IMR-90 (cell line): ENCODE measurements at regions not wholly inside any gene's neighbourhood (a gene's known extent, or its start where the extent isn't known, plus 50 kb on each side); places are given as distances from the start of the nearest gene placed in this dataset.

ENCODE experiments used
- ATAC-seq: fragments of 200-7000 bp; cut with Tn5 transposase; 2 replicates; pipeline ENCODE4 v1.9.1; 2020; ENCODE audit warnings: low read depth, mild to moderate bottlenecking, moderate library complexity
- BruUV-seq: library from RNA; stranded (reverse); fragments of 400-500 nt; replicated peaks from 2 replicates; lab custom pipeline; 2021; lab: Mats Ljungman, UMichigan
- CTCF ChIA-PET: fragments of 300-600 bp; formaldehyde crosslinking; extraction: SDS; loops from one replicate; lab custom pipeline; 2021; ENCODE audit warnings: antibody characterized with exemption; lab: Yijun Ruan, JAX
- POLR2A ChIA-PET: fragments of 300-600 bp; sonication (Branson Sonifier 250); formaldehyde crosslinking; loops from one replicate; lab custom pipeline; 2022; ENCODE audit warnings: antibody characterized with exemption; ENCODE audit not compliant: unreplicated experiment; lab: Charles Lee
- DNase-seq: peaks from one replicate; pipeline ENCODE4 v3.0.0; 2013
- H2AFZ ChIP-seq: replicated peaks from 2 replicates; pipeline ENCODE3; 2013; ENCODE audit warnings: low read length, mild to moderate bottlenecking; ENCODE audit not compliant: poor library complexity
- H2AK5ac ChIP-seq: 2 replicates; pipeline ENCODE4 v1.6.1; 2013; ENCODE audit warnings: low read depth, low read length, inconsistent platforms
- H2AK9ac ChIP-seq: replicated peaks from 2 replicates; pipeline ENCODE3; 2013; ENCODE audit warnings: mild to moderate bottlenecking, low read depth, low read length, moderate library complexity; ENCODE audit not compliant: poor library complexity
- H2BK120ac ChIP-seq: 2 replicates; pipeline ENCODE4 v1.6.1; 2013; ENCODE audit warnings: low read depth, low read length, inconsistent platforms
- H2BK15ac ChIP-seq: 3 replicates; pipeline ENCODE4 v1.6.1; 2013; ENCODE audit warnings: low read depth, low read length, inconsistent platforms
- H2BK20ac ChIP-seq: 2 replicates; pipeline ENCODE4 v1.6.1; 2013; ENCODE audit warnings: low read depth, mild to moderate bottlenecking, inconsistent platforms, low read length, moderate library complexity
- H2BK5ac ChIP-seq: 2 replicates; pipeline ENCODE4 v1.6.1; 2013; ENCODE audit warnings: mild to moderate bottlenecking, low read depth, low read length, inconsistent platforms; ENCODE audit not compliant: poor library complexity, severe bottlenecking
- H3K14ac ChIP-seq: replicated peaks from 2 replicates; pipeline ENCODE4 v1.6.1; 2013; ENCODE audit warnings: low read depth, low read length, inconsistent platforms
- H3K18ac ChIP-seq: 2 replicates; pipeline ENCODE4 v1.6.1; 2013; ENCODE audit warnings: low read depth, low read length, control low read depth
- H3K23ac ChIP-seq: 2 replicates; pipeline ENCODE4 v1.6.1; 2013; ENCODE audit warnings: low read depth, low read length, inconsistent platforms
- H3K27ac ChIP-seq: 2 replicates; pipeline ENCODE4 v1.5.1; 2013; ENCODE audit warnings: mild to moderate bottlenecking, control low read depth, low read length; ENCODE audit not compliant: insufficient read depth
- H3K27me3 ChIP-seq: 2 replicates; pipeline ENCODE4 v1.6.1; 2013; ENCODE audit warnings: low read length; ENCODE audit not compliant: control insufficient read depth, insufficient read depth
- H3K36me3 ChIP-seq: 2 replicates; pipeline ENCODE4 v1.6.1; 2013; ENCODE audit warnings: low read length, mixed read lengths; ENCODE audit not compliant: control insufficient read depth, insufficient read depth
- H3K4ac ChIP-seq: 2 replicates; pipeline ENCODE4 v1.6.1; 2013; ENCODE audit warnings: low read depth, low read length, inconsistent platforms
- H3K4me1 ChIP-seq: 2 replicates; pipeline ENCODE4 v1.6.1; 2013; ENCODE audit warnings: low read length, mixed read lengths; ENCODE audit not compliant: control insufficient read depth, insufficient read depth
- H3K4me2 ChIP-seq: 2 replicates; pipeline ENCODE4 v1.6.1; 2013; ENCODE audit warnings: low read depth, mild to moderate bottlenecking, control low read depth, low read length, moderate library complexity
- H3K4me3 ChIP-seq: 2 replicates; pipeline ENCODE4 v1.5.1; 2013; ENCODE audit warnings: low read depth, mild to moderate bottlenecking, control low read depth, low read length, moderate library complexity; ENCODE audit not compliant: insufficient read depth
- H3K56ac ChIP-seq: 2 replicates; pipeline ENCODE4 v1.6.1; 2013; ENCODE audit warnings: low read length, inconsistent platforms; ENCODE audit not compliant: insufficient read depth; ENCODE audit errors: extremely low read depth
- H3K79me1 ChIP-seq, 2 experiments: 2 replicates each; pipeline ENCODE4 v1.6.1; 2013; ENCODE audit warnings: low read length in 2 of 2, inconsistent platforms in 1 of 2, low read depth in 1 of 2
- H3K9ac ChIP-seq: 2 replicates; pipeline ENCODE4 v1.6.1; 2013; ENCODE audit warnings: low read depth, low read length, control low read depth
- H3K9me1 ChIP-seq: 2 replicates; pipeline ENCODE4 v1.6.1; 2013; ENCODE audit warnings: low read length, inconsistent platforms; ENCODE audit not compliant: insufficient read depth
- H3K9me3 ChIP-seq: 2 replicates; pipeline ENCODE4 v1.6.1; 2013; ENCODE audit warnings: low read length; ENCODE audit not compliant: control insufficient read depth, insufficient read depth
- H4K20me1 ChIP-seq: 2 replicates; pipeline ENCODE4 v1.6.1; 2013; ENCODE audit warnings: low read length, inconsistent platforms; ENCODE audit not compliant: insufficient read depth
- H4K5ac ChIP-seq: 2 replicates; pipeline ENCODE4 v1.6.1; 2013; ENCODE audit warnings: mild to moderate bottlenecking, low read depth, low read length, control low read depth
- H4K8ac ChIP-seq, 2 experiments: 2 replicates each; pipeline ENCODE4 v1.6.1; 2013; ENCODE audit warnings: low read depth in 2 of 2, low read length in 2 of 2, control low read depth in 1 of 2, inconsistent platforms in 1 of 2
- H4K91ac ChIP-seq: 2 replicates; pipeline ENCODE4 v1.6.1; 2013; ENCODE audit warnings: low read depth, low read length, inconsistent platforms; ENCODE audit not compliant: insufficient read depth
- CEBPB ChIP-seq: IDR thresholded peaks from 2 replicates; pipeline ENCODE4 v1.6.1; 2012; ENCODE audit warnings: low read depth, low read length, improper control_type of control experiment
- CHD1 ChIP-seq: IDR thresholded peaks from 2 replicates; pipeline ENCODE4 v1.6.1; 2012; ENCODE audit warnings: low read depth, low read length, improper control_type of control experiment
- CTCF ChIP-seq: conservative IDR thresholded peaks from 2 replicates; pipeline ENCODE4 v1.5.1; 2012; ENCODE audit warnings: mild to moderate bottlenecking, low read depth, low read length, improper control_type of control experiment
- ELK1 ChIP-seq: fragments of 150-350 bp; IDR thresholded peaks from 2 replicates; pipeline ENCODE4 v1.6.1; 2016; ENCODE audit warnings: low read depth, mild to moderate bottlenecking, low read length, moderate library complexity, borderline replicate concordance
- MAZ ChIP-seq: IDR thresholded peaks from 2 replicates; pipeline ENCODE4 v1.6.1; 2012; ENCODE audit warnings: low read depth, mild to moderate bottlenecking, low read length, improper control_type of control experiment, moderate library complexity, borderline replicate concordance
- MXI1 ChIP-seq: IDR thresholded peaks from 2 replicates; pipeline ENCODE4 v1.6.1; 2012; ENCODE audit warnings: low read depth, mild to moderate bottlenecking, low read length, moderate library complexity, borderline replicate concordance
- NFE2L2 ChIP-seq: fragments of 150-350 bp; IDR thresholded peaks from 2 replicates; pipeline ENCODE4 v1.6.1; 2016; ENCODE audit warnings: low read depth, mild to moderate bottlenecking, low read length
- POLR2A ChIP-seq: IDR thresholded peaks from 2 replicates; pipeline ENCODE4 v1.6.1; 2012; ENCODE audit warnings: mild to moderate bottlenecking, low read depth, low read length
- RAD21 ChIP-seq: IDR thresholded peaks from 2 replicates; pipeline ENCODE4 v1.6.1; 2012; ENCODE audit warnings: low read length, improper control_type of control experiment
- RCOR1 ChIP-seq: IDR thresholded peaks from 2 replicates; pipeline ENCODE4 v1.6.1; 2012; ENCODE audit warnings: mild to moderate bottlenecking, low read length, improper control_type of control experiment; ENCODE audit not compliant: insufficient replicate concordance
- RFX5 ChIP-seq: IDR thresholded peaks from 2 replicates; pipeline ENCODE4 v1.8.0; 2012; ENCODE audit warnings: low read depth, mild to moderate bottlenecking, low read length, moderate library complexity
- SMC3 ChIP-seq: fragments of 150-350 bp; IDR thresholded peaks from 2 replicates; pipeline ENCODE4 v1.6.1; 2016; ENCODE audit warnings: low read depth, mild to moderate bottlenecking, antibody characterized with exemption, low read length, moderate library complexity
- WGBS, 2 experiments: methylation state at CpG; one replicate each; pipeline versions ENCODE4 v1.1.5 to v1.1.7; 2013; ENCODE audit warnings: missing lambda C conversion rate in 2 of 2; ENCODE audit not compliant: insufficient read length in 1 of 2; ENCODE audit errors: extremely low coverage in 2 of 2; 5-methylcytosine and 5-hydroxymethylcytosine counted together
- dilution Hi-C: fragments of 300-500 bp; cut with HindIII; formaldehyde crosslinking; loops from one replicate; pipeline ENCODE4 v1.14.3; 2018; ENCODE audit warnings: low sequenced_read_pairs; ENCODE audit not compliant: unreplicated experiment
- in situ Hi-C: fragments of 300-500 bp; cut with MboI; formaldehyde crosslinking; loops from 3 replicates; pipeline ENCODE4 v1.14.3; 2019; ENCODE audit warnings: low sequenced_read_pairs, inconsistent platforms, mixed read lengths
- intact Hi-C: fragments of 100-400 bp; cut with micrococcal nuclease; formaldehyde crosslinking; loops from 2 replicates; pipeline ENCODE4 v1.10.0; 2022

GRCh38 chr10:22810643-22811465 lies 96.5 kb upstream of the PIP4K2A start (continued):
- no peak for TF ChIP-seq RCOR1

GRCh38 chr10:22807238-22807637 lies 92.9 kb upstream of the PIP4K2A start:
- H4K91ac ChIP-seq = no peak overlapping the region
- no peak overlapping the region for H3K9ac ChIP-seq
- no peak overlapping the region for H2BK5ac ChIP-seq
- BruUV-seq = no TSS peak
- H2BK15ac ChIP-seq = no peak overlapping the region
- no peak overlapping the region for H4K5ac ChIP-seq
- peaks cover 16% of the 10 kb centered on the region for H3K4me1 ChIP-seq
- no peaks in the 10 kb centered on the region for H3K79me1 ChIP-seq
- H4K8ac ChIP-seq = no peak overlapping the region; a peak in 1 of 4 replicates
- no peaks in the 10 kb centered on the region for H3K36me3 ChIP-seq
- H3K4me2 ChIP-seq = no peak overlapping the region
- WGBS, 2 experiments = no CpG with 5 or more reads among the region's 4 CpGs
- no peak overlapping the region for H3K27ac ChIP-seq
- H4K20me1 ChIP-seq = no peaks in the 10 kb centered on the region
- intact Hi-C loops (loop anchor here (10.0 kb wide), 1 partner anchor 92 kb away; the partner anchor contains the start of gene PIP4K2A), in situ Hi-C loops (loop anchor here (25.0 kb wide), 1 partner anchor 220 kb away; no protein-coding TSS in a partner anchor), dilution Hi-C loops (no loop called here)
- no peak for ATAC-seq
- H2BK20ac ChIP-seq = no peak overlapping the region; the same call in 1 of the 2 replicates
- H3K14ac ChIP-seq = no peak overlapping the region
- H3K27me3 ChIP-seq = no peaks in the 10 kb centered on the region
- H3K23ac ChIP-seq = no peak overlapping the region
- H3K56ac ChIP-seq = no peak overlapping the region
- peak overlapping the region; percentile 37; the same call in 1 of the 2 replicates for H2BK120ac ChIP-seq
- no peak overlapping the region for H3K4me3 ChIP-seq
- no peak overlapping the region for H2AK5ac ChIP-seq
- H3K9me1 ChIP-seq = peaks cover 17% of the 10 kb centered on the region
- H3K18ac ChIP-seq = no peak overlapping the region
- no peak overlapping the region for H3K4ac ChIP-seq
- ChIA-PET POLR2A (no interaction called here), CTCF (interaction anchor here (0.6 kb wide), 2 partner anchors 226 to 1261 kb away, joined by 3 to 5 read pairs; no protein-coding TSS in a partner anchor)
- DNase-seq = no peak
- H2AK9ac ChIP-seq = no peak overlapping the region
- no peak overlapping the region for H2AFZ ChIP-seq
- no peaks in the 10 kb centered on the region; the same call in 1 of the 2 replicates for H3K9me3 ChIP-seq
- TF ChIP-seq CTCF (no peak), NFE2L2 (no peak), CEBPB (no peak), POLR2A (no peak), RFX5 (no peak), MAZ (no peak), RAD21 (no peak), SMC3 (no peak), CHD1 (no peak), MXI1 (no peak), ELK1 (no peak)
